ENCODE measurements at regions not wholly inside any gene's neighbourhood (a gene's known extent, or its start where the extent isn't known, plus 50 kb on each side); places are given as distances from the start of the nearest gene placed in this dataset.

- no peak for DNase-seq (ENCODE audit: low spot score)
Observed at GRCh38 chr3:148083526-148084182, 614.0 kb upstream of the AGTR1 start.

GRCh38 chr3:148084931-148085330 lies 612.8 kb upstream of the AGTR1 start:
- no peak for DNase-seq (ENCODE audit: low spot score)

GRCh38 chr3:148087601-148088371 lies 609.9 kb upstream of the AGTR1 start:
- DNase-seq (ENCODE audit: low spot score): no peak

GRCh38 chr3:148089171-148089570 lies 608.5 kb upstream of the AGTR1 start:
- no peak for DNase-seq (ENCODE audit: low spot score)

GRCh38 chr3:148090156-148090555 lies 607.5 kb upstream of the AGTR1 start:
- no peak for DNase-seq (ENCODE audit: low spot score)

GRCh38 chr3:148092624-148093347 lies 604.9 kb upstream of the AGTR1 start:
- DNase-seq (ENCODE audit: low spot score): no peak

GRCh38 chr3:148093753-148094152 lies 604.0 kb upstream of the AGTR1 start:
- DNase-seq (ENCODE audit: low spot score): no peak

- no peak for DNase-seq (ENCODE audit: low spot score)
Observed at GRCh38 chr3:148095962-148096361, 601.7 kb upstream of the AGTR1 start.

- DNase-seq (ENCODE audit: low spot score): no peak
Observed at GRCh38 chr3:148100476-148100875, 597.2 kb upstream of the AGTR1 start.

GRCh38 chr3:148101061-148101460 lies 596.6 kb upstream of the AGTR1 start:
- no peak for DNase-seq (ENCODE audit: low spot score)

GRCh38 chr3:148102156-148102555 lies 595.5 kb upstream of the AGTR1 start:
- no peak for DNase-seq (ENCODE audit: low spot score)

- no peak for DNase-seq (ENCODE audit: low spot score)
Observed at GRCh38 chr3:148106062-148106461, 591.6 kb upstream of the AGTR1 start.

- no peak for DNase-seq (ENCODE audit: low spot score)
Observed at GRCh38 chr3:148126956-148127355, 570.7 kb upstream of the AGTR1 start.

- DNase-seq (ENCODE audit: low spot score): no peak
Observed at GRCh38 chr3:148128136-148128535, 569.6 kb upstream of the AGTR1 start.

- no peak for DNase-seq (ENCODE audit: low spot score)
Observed at GRCh38 chr3:148131990-148132638, 565.6 kb upstream of the AGTR1 start.

- no peak for DNase-seq (ENCODE audit: low spot score)
Observed at GRCh38 chr3:148136816-148137215, 560.9 kb upstream of the AGTR1 start.

GRCh38 chr3:148146241-148146640 lies 551.5 kb upstream of the AGTR1 start:
- no peak for DNase-seq (ENCODE audit: low spot score)

GRCh38 chr3:148146947-148147826 lies 550.5 kb upstream of the AGTR1 start:
- no peak for DNase-seq (ENCODE audit: low spot score)

GRCh38 chr3:148147903-148148302 lies 549.8 kb upstream of the AGTR1 start:
- no peak for DNase-seq (ENCODE audit: low spot score)

- no peak for DNase-seq (ENCODE audit: low spot score)
Observed at GRCh38 chr3:148149556-148149955, 548.1 kb upstream of the AGTR1 start.

GRCh38 chr3:148150141-148150540 lies 547.6 kb upstream of the AGTR1 start:
- DNase-seq (ENCODE audit: low spot score): peak; percentile 3

GRCh38 chr3:148158210-148158609 lies 539.5 kb upstream of the AGTR1 start:
- peak; percentile 21 for DNase-seq (ENCODE audit: low spot score)
